GM21825 (cell line): ENCODE measurements at regions not wholly inside any gene's neighbourhood (a gene's known extent, or its start where the extent isn't known, plus 50 kb on each side); places are given as distances from the start of the nearest gene placed in this dataset.
"Not testable (repeated sequence)": the region's sequence is repeated elsewhere in the genome, so short reads cannot be mapped to it uniquely, and the experiment has no call there.

ENCODE experiments used
- ATAC-seq: cut with Tn5 transposase; IDR thresholded peaks from one replicate; pipeline ENCODE4 v1.9.1; 2021; ENCODE audit warnings: mild to moderate bottlenecking, moderate library complexity; ENCODE audit not compliant: unreplicated experiment

DNA sequence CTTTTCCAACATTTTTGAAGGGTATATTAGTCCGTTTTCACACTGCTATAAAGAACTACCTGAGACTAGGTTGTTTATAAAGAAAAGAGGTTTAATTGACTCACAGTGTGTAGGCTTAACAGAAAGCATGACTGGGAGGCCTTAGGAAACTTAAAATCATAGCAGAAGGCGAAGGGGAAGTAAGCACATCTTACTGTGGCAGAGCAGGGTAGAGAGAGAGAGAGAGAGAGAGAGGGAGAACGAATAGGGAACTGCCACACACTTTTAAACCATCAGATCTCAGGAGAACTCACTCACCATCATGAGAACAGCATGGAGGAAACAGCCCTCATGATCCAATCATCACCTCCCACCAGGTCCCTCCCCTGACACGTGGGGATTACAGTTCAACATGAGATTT is 420.3 kb downstream of the SOCS6 start:
- ATAC-seq = no peak

- ATAC-seq = no peak
Measured at GRCh38 chr18:70705831-70706416, 417.1 kb downstream of the SOCS6 start.

DNA sequence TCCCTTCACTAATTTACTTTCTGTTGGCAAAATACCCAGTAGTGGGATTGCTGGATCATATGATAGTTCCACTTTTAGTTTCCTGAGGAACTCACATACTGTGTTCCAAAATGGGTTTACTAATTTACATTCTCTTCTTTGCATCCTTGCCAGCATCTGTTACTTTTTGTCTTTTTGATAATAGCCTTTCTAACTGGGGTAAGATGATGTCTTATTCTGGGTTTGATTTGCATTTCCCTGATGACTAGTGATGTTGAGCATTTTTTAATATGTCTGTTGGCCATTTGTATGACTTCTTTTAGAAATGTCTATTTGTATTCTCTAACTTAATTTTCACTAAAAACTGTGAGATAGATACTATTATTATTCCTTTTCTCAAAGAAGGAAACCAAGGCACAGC is 411.7 kb downstream of the SOCS6 start:
- no peak for ATAC-seq

GRCh38 chr18:70698574-70698973 is 409.7 kb downstream of the SOCS6 start:
- ATAC-seq = no peak

DNA sequence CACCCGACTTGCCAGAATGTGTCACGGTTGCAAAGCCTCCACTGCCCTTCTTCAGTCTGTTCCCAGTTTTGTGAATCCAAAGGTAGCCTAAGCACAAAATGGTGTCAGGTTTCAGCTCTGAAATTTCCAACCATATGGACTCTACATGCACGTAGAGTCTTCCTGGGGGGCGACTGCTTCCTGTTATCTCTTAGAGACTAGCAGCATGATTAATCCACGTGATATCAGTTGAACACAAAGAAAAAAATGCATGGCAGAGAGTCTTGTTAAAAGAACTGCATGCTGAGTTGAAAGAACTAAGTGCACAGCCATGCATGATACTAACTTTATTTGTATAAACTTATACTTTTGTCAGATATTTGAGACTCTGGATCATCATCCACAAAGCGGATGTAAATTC is 404.4 kb downstream of the SOCS6 start:
- ATAC-seq = no peak

- not testable (repeated sequence) for ATAC-seq
Measured at GRCh38 chr18:70689765-70690164, 400.9 kb downstream of the SOCS6 start.

DNA sequence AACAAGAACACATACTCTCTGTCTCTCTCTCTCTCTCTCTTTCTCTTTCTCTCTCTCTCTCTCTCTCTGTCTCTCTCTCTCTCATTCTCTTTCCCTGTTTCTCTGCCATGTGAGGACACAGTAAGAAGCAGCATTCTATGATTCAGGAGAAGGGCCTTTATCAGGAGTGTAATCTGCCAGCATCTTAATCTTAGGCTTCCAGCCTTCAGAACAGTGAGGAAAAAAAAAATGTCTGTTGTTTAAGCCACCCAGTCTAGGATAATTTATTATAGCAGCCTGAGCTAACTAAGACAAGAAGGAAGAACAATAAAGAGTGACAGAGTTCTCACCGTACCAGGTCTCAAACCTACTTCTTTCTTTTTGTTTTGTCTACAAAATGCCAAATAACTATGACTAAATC is 399.4 kb downstream of the SOCS6 start:
- ATAC-seq = no peak

DNA sequence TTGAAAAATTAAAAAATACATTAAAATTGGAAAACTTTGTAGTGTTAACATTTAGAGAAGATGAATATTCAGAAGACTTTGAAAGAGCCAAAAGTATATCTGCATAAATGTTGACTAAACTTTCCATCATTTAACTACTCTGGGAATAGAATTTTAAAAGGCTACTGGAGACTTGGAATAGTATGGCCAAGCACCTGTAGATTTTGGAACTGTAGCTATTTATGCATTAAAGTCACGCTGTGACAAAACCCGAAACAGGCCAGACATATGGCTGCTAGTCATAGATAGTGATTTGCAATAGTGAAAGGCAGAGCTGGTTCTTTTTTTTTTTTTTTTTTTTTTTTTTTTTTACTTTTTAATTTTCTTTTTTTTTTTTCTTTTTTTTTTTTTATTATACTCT is 396.0 kb downstream of the SOCS6 start:
- ATAC-seq = no peak

- no peak for ATAC-seq
Measured at GRCh38 chr18:70683263-70683662, 394.4 kb downstream of the SOCS6 start.

DNA sequence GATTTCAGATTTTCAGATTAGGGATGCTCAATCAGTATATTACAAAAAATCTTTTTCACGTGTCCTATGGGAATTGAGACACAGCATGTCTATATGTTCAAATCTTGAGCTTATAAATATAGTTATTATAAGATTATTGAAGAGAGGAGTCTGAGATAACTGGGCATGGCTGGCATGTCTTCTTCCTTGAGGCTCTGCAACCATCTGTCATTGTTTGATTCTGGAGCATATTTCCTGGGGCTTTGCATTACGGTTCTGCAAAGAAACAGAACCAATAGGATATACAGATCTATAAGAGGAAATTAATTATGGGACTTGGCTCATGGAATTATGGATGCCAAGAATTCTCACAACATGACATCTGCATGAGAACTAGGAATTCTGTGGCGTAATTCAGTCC is 386.1 kb downstream of the SOCS6 start:
- no peak for ATAC-seq

GRCh38 chr18:70673831-70674230 is 385.0 kb downstream of the SOCS6 start:
- no peak for ATAC-seq

DNA sequence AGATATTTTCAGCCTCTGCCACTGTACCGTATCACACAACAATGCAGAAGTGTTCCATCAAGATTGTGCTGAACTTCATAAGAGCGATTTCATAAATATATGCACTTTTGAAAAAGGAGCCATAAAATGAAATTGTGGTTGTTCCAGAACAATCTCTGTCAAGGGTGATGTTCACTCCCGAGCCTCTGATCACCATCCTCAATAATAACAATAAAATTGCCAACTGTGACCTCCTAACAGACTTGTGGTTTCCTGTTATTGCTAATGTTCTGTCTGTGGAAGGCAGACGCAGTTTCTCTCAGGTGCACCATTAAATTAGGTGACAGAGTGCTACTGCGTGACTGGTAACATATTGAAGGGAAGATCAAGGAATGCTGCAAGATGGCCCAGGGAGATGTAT is 383.7 kb downstream of the SOCS6 start:
- ATAC-seq = no peak

- ATAC-seq = no peak
Measured at GRCh38 chr18:70671889-70672565, 383.2 kb downstream of the SOCS6 start.

GRCh38 chr18:70666936-70667335 is 378.1 kb downstream of the SOCS6 start:
- ATAC-seq = no peak

DNA sequence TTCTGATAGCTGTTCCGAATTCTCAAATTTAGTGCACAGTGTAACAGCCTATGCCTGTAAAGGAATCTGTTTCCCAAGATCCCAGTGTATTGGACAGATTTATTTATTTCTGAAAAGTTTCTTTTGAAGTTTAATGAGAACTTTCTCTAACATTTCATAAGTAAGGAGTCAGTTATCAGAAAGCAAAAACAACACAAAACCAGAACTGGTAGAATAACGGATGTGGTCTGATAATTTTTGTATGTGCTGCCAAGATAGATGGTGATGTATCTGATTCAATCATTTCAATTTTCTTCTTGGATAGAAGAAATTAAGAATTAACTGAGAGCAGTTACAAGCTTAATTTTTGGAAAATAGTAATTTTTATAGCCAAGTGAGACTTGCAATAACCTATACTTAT is 374.3 kb downstream of the SOCS6 start:
- no peak for ATAC-seq

DNA sequence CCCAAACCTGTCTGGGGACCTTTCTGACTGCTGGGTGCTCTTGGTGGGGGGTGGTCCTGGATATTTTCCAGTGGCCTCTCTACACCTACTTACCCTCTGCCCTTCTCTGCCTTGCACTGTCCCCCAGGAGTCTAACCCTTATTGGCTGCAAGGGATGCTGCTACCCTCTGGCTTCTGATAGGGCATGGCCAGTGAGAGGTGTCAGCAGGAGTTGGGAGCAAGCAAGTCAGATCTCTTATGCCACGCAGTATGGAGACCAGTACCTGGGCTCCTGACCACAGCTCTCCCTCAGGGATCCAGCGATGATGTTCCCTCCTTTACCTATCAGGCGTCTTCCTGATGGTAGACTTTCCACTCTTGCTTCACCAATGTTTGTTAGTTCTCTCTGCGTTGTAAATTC is 373.7 kb downstream of the SOCS6 start:
- ATAC-seq = no peak

DNA sequence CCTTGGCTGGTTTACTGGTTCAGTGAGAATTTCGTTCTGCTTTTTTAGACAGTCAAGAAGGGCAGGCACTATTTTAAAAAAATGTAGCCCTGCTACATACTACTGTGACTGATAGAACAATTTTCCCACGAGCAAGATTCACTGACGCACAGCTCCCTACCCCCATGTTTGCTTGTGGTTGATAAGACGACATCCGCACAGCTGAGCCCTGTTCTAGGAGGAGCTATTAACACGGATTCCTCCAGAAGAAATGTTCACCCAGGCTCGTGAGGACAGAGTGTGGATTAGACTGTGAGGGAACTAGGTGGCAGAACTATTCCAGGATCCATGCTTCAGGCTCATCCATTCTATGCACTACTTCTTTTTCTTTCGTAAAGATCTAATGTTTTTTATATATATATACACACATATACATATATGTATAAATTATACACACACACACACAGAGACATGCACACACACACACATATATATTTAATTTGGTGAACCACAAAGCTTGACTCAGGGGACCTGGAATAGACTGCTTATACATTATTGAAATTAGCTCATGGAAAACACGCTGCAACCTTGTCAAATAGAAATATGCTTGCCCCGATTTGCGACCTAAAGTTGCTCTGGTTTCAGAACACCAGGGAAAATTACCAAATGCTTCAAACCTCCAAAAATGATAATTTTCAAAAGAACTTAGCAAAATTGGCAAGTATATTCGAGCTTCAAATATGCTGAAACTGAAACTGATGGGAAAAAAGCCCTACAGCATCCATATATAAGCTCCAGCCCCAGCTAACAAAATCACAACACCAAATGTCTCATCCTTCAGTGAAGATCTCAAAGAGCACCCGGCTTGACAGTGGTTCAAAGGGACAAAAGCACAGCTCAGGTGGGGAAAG is 370.4 kb downstream of the SOCS6 start:
- no peak for ATAC-seq

DNA sequence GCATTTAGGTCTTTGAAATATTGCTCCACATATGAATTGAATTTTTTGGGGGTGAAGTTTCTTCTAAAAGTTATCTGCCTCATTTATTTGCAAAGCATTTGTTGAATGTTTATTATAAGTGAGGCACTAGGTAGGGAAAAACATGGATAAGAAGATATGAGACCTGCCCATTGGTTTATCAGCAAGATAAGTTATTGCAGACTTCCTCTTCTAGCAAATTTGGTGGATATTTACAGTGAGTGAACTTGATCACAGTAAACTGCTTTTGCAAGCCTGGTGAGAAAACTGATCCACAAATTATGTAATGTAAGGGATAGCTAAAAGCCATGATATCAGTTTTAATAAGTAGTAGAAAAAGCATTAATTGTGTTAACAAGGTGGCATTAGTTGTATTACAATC is 364.8 kb downstream of the SOCS6 start:
- no peak for ATAC-seq

DNA sequence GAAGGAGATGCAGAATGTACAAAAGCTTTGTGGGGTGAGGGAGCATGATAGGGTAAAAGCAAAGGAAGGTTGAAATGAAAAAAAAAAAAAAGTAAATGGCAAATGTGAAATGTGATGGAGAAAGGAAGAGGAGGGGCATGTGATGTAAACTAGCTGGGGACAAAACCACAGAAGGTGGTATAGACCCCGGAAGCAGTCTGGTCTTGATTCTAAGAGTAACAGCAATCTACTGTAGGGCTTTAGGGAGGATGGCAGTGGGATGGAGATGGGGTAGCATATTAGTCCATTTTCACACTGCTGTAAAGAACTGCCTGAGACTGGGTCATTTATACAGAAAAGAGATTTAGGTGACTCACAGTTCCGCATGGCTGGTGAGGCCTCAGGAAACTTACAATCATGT is 362.0 kb downstream of the SOCS6 start:
- no peak for ATAC-seq

GRCh38 chr18:70649683-70650082 is 360.8 kb downstream of the SOCS6 start:
- ATAC-seq = no peak

DNA sequence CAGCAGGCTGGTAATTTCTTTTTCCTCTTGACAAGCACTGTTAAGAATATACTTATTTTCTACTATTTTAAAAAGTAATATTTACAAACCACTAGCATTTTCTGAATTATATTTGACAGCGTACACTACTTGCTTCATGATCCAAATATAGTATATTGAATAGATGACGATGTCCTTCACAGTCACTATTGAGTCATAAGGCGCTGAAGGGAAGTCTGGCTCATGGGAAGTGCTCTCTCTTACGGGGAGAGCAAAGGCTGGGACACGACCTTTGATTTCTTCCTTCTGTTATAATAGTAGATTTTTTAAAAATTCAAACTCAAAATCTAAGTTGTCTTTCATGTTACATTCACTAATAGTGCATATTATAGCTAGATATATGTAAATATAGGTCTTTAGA is 357.1 kb downstream of the SOCS6 start:
- no peak for ATAC-seq

- no peak for ATAC-seq
Measured at GRCh38 chr18:70643812-70644211, 355.0 kb downstream of the SOCS6 start.
